ENCODE measurements at regions not wholly inside any gene's neighbourhood (a gene's known extent, or its start where the extent isn't known, plus 50 kb on each side); places are given as distances from the start of the nearest gene placed in this dataset.

- Histone ChIP-seq H3K9ac (ENCODE audit: low read length) (no peak overlapping the region), H3K4me1 (ENCODE audit: control insufficient read depth, low read depth, low read length) (no peaks in the 10 kb centered on the region), H3K9me3 (ENCODE audit: control insufficient read depth, low read depth, low read length) (no peaks in the 10 kb centered on the region), H3K27me3 (ENCODE audit: control insufficient read depth, insufficient read depth, low read length) (no peaks in the 10 kb centered on the region), H3K4me3 (ENCODE audit: low read length) (no peak overlapping the region), H3K27ac (ENCODE audit: low read length) (no peak overlapping the region), H3K36me3 (ENCODE audit: control insufficient read depth, low read depth, low read length) (no peaks in the 10 kb centered on the region)
Measured at GRCh38 chr7:68671046-68671445, 927.2 kb upstream of the AUTS2 start.

- Histone ChIP-seq H3K4me1 (ENCODE audit: control insufficient read depth, low read depth, low read length) (no peaks in the 10 kb centered on the region), H3K27ac (ENCODE audit: low read length) (no peak overlapping the region), H3K9me3 (ENCODE audit: control insufficient read depth, low read depth, low read length) (no peaks in the 10 kb centered on the region), H3K36me3 (ENCODE audit: control insufficient read depth, low read depth, low read length) (no peaks in the 10 kb centered on the region), H3K9ac (ENCODE audit: low read length) (no peak overlapping the region), H3K4me3 (ENCODE audit: low read length) (no peak overlapping the region), H3K27me3 (ENCODE audit: control insufficient read depth, insufficient read depth, low read length) (no peaks in the 10 kb centered on the region)
Measured at GRCh38 chr7:68671671-68672070, 926.6 kb upstream of the AUTS2 start.

GRCh38 chr7:68674826-68675225 lies 923.4 kb upstream of the AUTS2 start:
- H3K4me3 ChIP-seq (ENCODE audit: low read length): no peak overlapping the region
- no peaks in the 10 kb centered on the region for H3K27me3 ChIP-seq (ENCODE audit: control insufficient read depth, insufficient read depth, low read length)
- H3K36me3 ChIP-seq (ENCODE audit: control insufficient read depth, low read depth, low read length): no peaks in the 10 kb centered on the region
- H3K9ac ChIP-seq (ENCODE audit: low read length): no peak overlapping the region
- no peaks in the 10 kb centered on the region for H3K4me1 ChIP-seq (ENCODE audit: control insufficient read depth, low read depth, low read length)
- no peak overlapping the region for H3K27ac ChIP-seq (ENCODE audit: low read length)
- no peaks in the 10 kb centered on the region for H3K9me3 ChIP-seq (ENCODE audit: control insufficient read depth, low read depth, low read length)

- Histone ChIP-seq H3K36me3 (ENCODE audit: control insufficient read depth, low read depth, low read length) (no peaks in the 10 kb centered on the region), H3K27ac (ENCODE audit: low read length) (no peak overlapping the region), H3K4me3 (ENCODE audit: low read length) (no peak overlapping the region), H3K4me1 (ENCODE audit: control insufficient read depth, low read depth, low read length) (no peaks in the 10 kb centered on the region), H3K9ac (ENCODE audit: low read length) (no peak overlapping the region), H3K9me3 (ENCODE audit: control insufficient read depth, low read depth, low read length) (no peaks in the 10 kb centered on the region), H3K27me3 (ENCODE audit: control insufficient read depth, insufficient read depth, low read length) (no peaks in the 10 kb centered on the region)
Measured at GRCh38 chr7:68676813-68677535, 921.3 kb upstream of the AUTS2 start.

- no peak overlapping the region for H3K27ac ChIP-seq (ENCODE audit: low read length)
- no peak overlapping the region for H3K4me3 ChIP-seq (ENCODE audit: low read length)
- H3K4me1 ChIP-seq (ENCODE audit: control insufficient read depth, low read depth, low read length): no peaks in the 10 kb centered on the region
- H3K9ac ChIP-seq (ENCODE audit: low read length): no peak overlapping the region
- no peaks in the 10 kb centered on the region for H3K27me3 ChIP-seq (ENCODE audit: control insufficient read depth, insufficient read depth, low read length)
- no peaks in the 10 kb centered on the region for H3K36me3 ChIP-seq (ENCODE audit: control insufficient read depth, low read depth, low read length)
- no peaks in the 10 kb centered on the region for H3K9me3 ChIP-seq (ENCODE audit: control insufficient read depth, low read depth, low read length)
Measured at GRCh38 chr7:68678196-68678595, 920.1 kb upstream of the AUTS2 start.

GRCh38 chr7:68679459-68680234 lies 918.6 kb upstream of the AUTS2 start:
- Histone ChIP-seq H3K9me3 (ENCODE audit: control insufficient read depth, low read depth, low read length) (no peaks in the 10 kb centered on the region), H3K27ac (ENCODE audit: low read length) (no peak overlapping the region), H3K4me3 (ENCODE audit: low read length) (no peak overlapping the region), H3K36me3 (ENCODE audit: control insufficient read depth, low read depth, low read length) (no peaks in the 10 kb centered on the region), H3K9ac (ENCODE audit: low read length) (no peak overlapping the region), H3K27me3 (ENCODE audit: control insufficient read depth, insufficient read depth, low read length) (no peaks in the 10 kb centered on the region), H3K4me1 (ENCODE audit: control insufficient read depth, low read depth, low read length) (no peaks in the 10 kb centered on the region)

- H3K4me1 ChIP-seq (ENCODE audit: control insufficient read depth, low read depth, low read length): no peaks in the 10 kb centered on the region
- H3K36me3 ChIP-seq (ENCODE audit: control insufficient read depth, low read depth, low read length): no peaks in the 10 kb centered on the region
- H3K9me3 ChIP-seq (ENCODE audit: control insufficient read depth, low read depth, low read length): no peaks in the 10 kb centered on the region
- no peaks in the 10 kb centered on the region for H3K27me3 ChIP-seq (ENCODE audit: control insufficient read depth, insufficient read depth, low read length)
- no peak overlapping the region for H3K27ac ChIP-seq (ENCODE audit: low read length)
- no peak overlapping the region for H3K9ac ChIP-seq (ENCODE audit: low read length)
- H3K4me3 ChIP-seq (ENCODE audit: low read length): no peak overlapping the region
Measured at GRCh38 chr7:68680235-68680872, 917.9 kb upstream of the AUTS2 start.

- no peak overlapping the region for H3K9ac ChIP-seq (ENCODE audit: low read length)
- no peaks in the 10 kb centered on the region for H3K27me3 ChIP-seq (ENCODE audit: control insufficient read depth, insufficient read depth, low read length)
- no peaks in the 10 kb centered on the region for H3K9me3 ChIP-seq (ENCODE audit: control insufficient read depth, low read depth, low read length)
- no peak overlapping the region for H3K4me3 ChIP-seq (ENCODE audit: low read length)
- H3K4me1 ChIP-seq (ENCODE audit: control insufficient read depth, low read depth, low read length): peaks cover 3% of the 10 kb centered on the region
- no peaks in the 10 kb centered on the region for H3K36me3 ChIP-seq (ENCODE audit: control insufficient read depth, low read depth, low read length)
- no peak overlapping the region for H3K27ac ChIP-seq (ENCODE audit: low read length)
Measured at GRCh38 chr7:68682910-68683309, 915.4 kb upstream of the AUTS2 start.

- Histone ChIP-seq H3K27me3 (ENCODE audit: control insufficient read depth, insufficient read depth, low read length) (no peaks in the 10 kb centered on the region), H3K9ac (ENCODE audit: low read length) (no peak overlapping the region), H3K27ac (ENCODE audit: low read length) (no peak overlapping the region), H3K4me1 (ENCODE audit: control insufficient read depth, low read depth, low read length) (peaks cover 16% of the 10 kb centered on the region), H3K36me3 (ENCODE audit: control insufficient read depth, low read depth, low read length) (no peaks in the 10 kb centered on the region), H3K4me3 (ENCODE audit: low read length) (no peak overlapping the region), H3K9me3 (ENCODE audit: control insufficient read depth, low read depth, low read length) (no peaks in the 10 kb centered on the region)
Measured at GRCh38 chr7:68684246-68684839, 913.9 kb upstream of the AUTS2 start.

GRCh38 chr7:68684996-68685395 lies 913.3 kb upstream of the AUTS2 start:
- no peaks in the 10 kb centered on the region for H3K9me3 ChIP-seq (ENCODE audit: control insufficient read depth, low read depth, low read length)

GRCh38 chr7:68688416-68689086 lies 909.7 kb upstream of the AUTS2 start:
- H3K36me3 ChIP-seq (ENCODE audit: control insufficient read depth, low read depth, low read length): no peaks in the 10 kb centered on the region
- no peak overlapping the region for H3K4me3 ChIP-seq (ENCODE audit: low read length)
- H3K27ac ChIP-seq (ENCODE audit: low read length): no peak overlapping the region
- peaks cover 16% of the 10 kb centered on the region for H3K4me1 ChIP-seq (ENCODE audit: control insufficient read depth, low read depth, low read length)
- no peaks in the 10 kb centered on the region for H3K27me3 ChIP-seq (ENCODE audit: control insufficient read depth, insufficient read depth, low read length)
- H3K9ac ChIP-seq (ENCODE audit: low read length): peak overlapping the region; percentile 1
- H3K9me3 ChIP-seq (ENCODE audit: control insufficient read depth, low read depth, low read length): no peaks in the 10 kb centered on the region

More at GRCh38 chr7:68684996-68685395, 913.3 kb upstream of the AUTS2 start:
- no peaks in the 10 kb centered on the region for H3K36me3 ChIP-seq (ENCODE audit: control insufficient read depth, low read depth, low read length)
- H3K27ac ChIP-seq (ENCODE audit: low read length): no peak overlapping the region
- no peak overlapping the region for H3K4me3 ChIP-seq (ENCODE audit: low read length)
- no peaks in the 10 kb centered on the region for H3K27me3 ChIP-seq (ENCODE audit: control insufficient read depth, insufficient read depth, low read length)
- H3K4me1 ChIP-seq (ENCODE audit: control insufficient read depth, low read depth, low read length): peaks cover 16% of the 10 kb centered on the region
- no peak overlapping the region for H3K9ac ChIP-seq (ENCODE audit: low read length)
